OCI-LY3 (cell line): ENCODE measurements at regions not wholly inside any gene's neighbourhood (a gene's known extent, or its start where the extent isn't known, plus 50 kb on each side); places are given as distances from the start of the nearest gene placed in this dataset.

Experiments used
- EZH2phosphoT487 ChIP-seq: fragments of 200-600 bp; shearing (Covaris generic); IDR thresholded peaks from 2 replicates; pipeline ENCODE4 v1.6.1; 2018; ENCODE audit warnings: antibody characterized with exemption, mixed run types, low read depth
- TF ChIP-seq, protein P1 (sequence below): fragments of 200-600, 300-600 bp; sonication (generic); IDR thresholded peaks from 2 replicates; pipeline ENCODE4 v1.5.1; 2014; ENCODE audit warnings: antibody characterized with exemption, low read length, low read depth

DNA sequence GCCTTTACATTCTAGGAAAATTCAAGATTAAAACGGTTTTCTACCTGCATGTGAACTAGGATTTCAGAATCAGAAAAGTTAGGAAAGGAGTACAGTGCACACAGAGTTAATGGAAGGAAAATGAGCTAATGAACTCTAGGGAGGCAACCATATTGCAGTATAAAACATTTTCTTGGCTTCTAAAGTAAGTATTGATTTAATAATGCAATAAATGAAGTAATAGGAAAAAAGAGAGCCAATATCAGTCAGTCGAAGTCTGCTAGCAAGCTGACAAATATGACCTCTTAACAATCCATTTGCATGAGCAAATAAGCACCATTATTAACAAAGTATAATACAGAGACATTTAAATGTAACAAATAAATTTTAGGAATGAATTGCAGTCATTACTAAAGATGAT lies 80.2 kb upstream of the COL3A1 start:
- TF ChIP-seq, protein P1, sequence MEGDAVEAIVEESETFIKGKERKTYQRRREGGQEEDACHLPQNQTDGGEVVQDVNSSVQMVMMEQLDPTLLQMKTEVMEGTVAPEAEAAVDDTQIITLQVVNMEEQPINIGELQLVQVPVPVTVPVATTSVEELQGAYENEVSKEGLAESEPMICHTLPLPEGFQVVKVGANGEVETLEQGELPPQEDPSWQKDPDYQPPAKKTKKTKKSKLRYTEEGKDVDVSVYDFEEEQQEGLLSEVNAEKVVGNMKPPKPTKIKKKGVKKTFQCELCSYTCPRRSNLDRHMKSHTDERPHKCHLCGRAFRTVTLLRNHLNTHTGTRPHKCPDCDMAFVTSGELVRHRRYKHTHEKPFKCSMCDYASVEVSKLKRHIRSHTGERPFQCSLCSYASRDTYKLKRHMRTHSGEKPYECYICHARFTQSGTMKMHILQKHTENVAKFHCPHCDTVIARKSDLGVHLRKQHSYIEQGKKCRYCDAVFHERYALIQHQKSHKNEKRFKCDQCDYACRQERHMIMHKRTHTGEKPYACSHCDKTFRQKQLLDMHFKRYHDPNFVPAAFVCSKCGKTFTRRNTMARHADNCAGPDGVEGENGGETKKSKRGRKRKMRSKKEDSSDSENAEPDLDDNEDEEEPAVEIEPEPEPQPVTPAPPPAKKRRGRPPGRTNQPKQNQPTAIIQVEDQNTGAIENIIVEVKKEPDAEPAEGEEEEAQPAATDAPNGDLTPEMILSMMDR: no peak
- TF ChIP-seq EZH2phosphoT487: no peak
